ENCODE measurements at regions not wholly inside any gene's neighbourhood (a gene's known extent, or its start where the extent isn't known, plus 50 kb on each side); places are given as distances from the start of the nearest gene placed in this dataset.

DNA sequence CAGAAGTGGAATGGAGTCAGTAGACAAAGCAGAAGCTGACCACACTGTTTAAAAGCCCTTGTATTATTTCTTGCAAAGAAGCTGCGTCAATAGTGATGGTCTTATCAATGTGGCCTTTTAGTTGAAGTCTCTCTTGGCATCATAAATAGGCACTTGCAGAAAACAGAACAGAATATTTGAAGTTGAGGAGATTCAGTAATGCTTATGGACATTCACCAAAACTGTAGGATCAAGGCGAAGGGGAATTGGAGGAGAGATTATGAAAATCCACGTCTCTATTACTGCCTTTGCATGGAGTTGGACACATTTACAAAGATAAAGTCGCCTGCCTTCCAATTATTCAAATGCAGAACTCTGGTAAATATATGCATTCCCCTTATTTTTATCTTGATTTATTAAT lies 1482.8 kb downstream of the EFNB2 start:
- no peaks in the 10 kb centered on the region for H3K4me1 Mint-ChIP-seq
- no peaks in the 10 kb centered on the region for H3K9me3 ChIP-seq (ENCODE audit: control insufficient read depth in 2 of 2, low read length in 2 of 2)
- no peaks in the 10 kb centered on the region for H3K36me3 Mint-ChIP-seq
- no peak for DNase-seq
- H3K4me3 Mint-ChIP-seq, result no peak overlapping the region
- no peaks in the 10 kb centered on the region for H3K36me3 ChIP-seq (ENCODE audit: control insufficient read depth, insufficient read depth, low read length)
- no peak overlapping the region for H3K4me3 ChIP-seq (ENCODE audit: low read depth, low read length)
- H3K27me3 ChIP-seq (ENCODE audit: control insufficient read depth, insufficient read depth, low read length), result no peaks in the 10 kb centered on the region
- peaks cover 0 to 2% (median 0%) of the 10 kb centered on the region in 7 donors for H3K9me3 Mint-ChIP-seq
- no peak overlapping the region for H3K27ac ChIP-seq (ENCODE audit: insufficient read depth, low read length, poor library complexity, severe bottlenecking)
- H3K27ac Mint-ChIP-seq, result no peak overlapping the region
- no peak for ATAC-seq (ENCODE audit: low read depth in 2 of 2)
- H3K4me1 ChIP-seq (ENCODE audit: control insufficient read depth, insufficient read depth, low read length, poor library complexity, severe bottlenecking), result no peaks in the 10 kb centered on the region
- H3K27me3 Mint-ChIP-seq, result no peaks in the 10 kb centered on the region

DNA sequence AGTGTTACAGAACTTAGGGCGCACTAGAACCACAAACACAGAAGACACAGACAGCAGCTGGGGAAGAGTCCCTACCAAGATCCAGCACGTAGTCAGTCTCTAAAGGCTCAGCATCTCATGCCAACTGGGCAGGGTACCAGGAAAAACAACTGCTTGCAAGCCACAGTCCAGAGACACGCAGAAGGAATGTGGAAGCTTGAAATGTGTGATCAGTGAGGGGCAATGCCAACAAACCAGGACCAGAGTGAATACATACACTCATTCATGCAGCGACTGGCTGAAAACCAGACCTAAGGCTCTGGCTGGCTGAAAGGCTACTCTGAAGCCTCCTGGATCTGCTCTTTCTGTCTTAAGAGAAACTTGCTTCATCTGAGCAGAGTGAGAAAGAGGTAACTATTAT lies 1484.8 kb downstream of the EFNB2 start:
- DNase-seq (no peak), ATAC-seq (ENCODE audit: low read depth in 2 of 2) (no peak)
- Mint-ChIP-seq H3K27me3 (no peaks in the 10 kb centered on the region), H3K9me3 (peaks cover 0 to 8% (median 0%) of the 10 kb centered on the region in 7 donors), H3K4me1 (no peaks in the 10 kb centered on the region), H3K27ac (no peak overlapping the region), H3K36me3 (no peaks in the 10 kb centered on the region), H3K4me3 (no peak overlapping the region)
- no peak overlapping the region for H3K4me3 ChIP-seq (ENCODE audit: low read depth, low read length)
- H3K27me3 ChIP-seq (ENCODE audit: control insufficient read depth, insufficient read depth, low read length), result no peaks in the 10 kb centered on the region
- H3K9me3 ChIP-seq (ENCODE audit: control insufficient read depth in 2 of 2, low read length in 2 of 2), result no peaks in the 10 kb centered on the region
- no peak overlapping the region for H3K27ac ChIP-seq (ENCODE audit: insufficient read depth, low read length, poor library complexity, severe bottlenecking)
- no peaks in the 10 kb centered on the region for H3K36me3 ChIP-seq (ENCODE audit: control insufficient read depth, insufficient read depth, low read length)
- H3K4me1 ChIP-seq (ENCODE audit: control insufficient read depth, insufficient read depth, low read length, poor library complexity, severe bottlenecking), result no peaks in the 10 kb centered on the region

DNA sequence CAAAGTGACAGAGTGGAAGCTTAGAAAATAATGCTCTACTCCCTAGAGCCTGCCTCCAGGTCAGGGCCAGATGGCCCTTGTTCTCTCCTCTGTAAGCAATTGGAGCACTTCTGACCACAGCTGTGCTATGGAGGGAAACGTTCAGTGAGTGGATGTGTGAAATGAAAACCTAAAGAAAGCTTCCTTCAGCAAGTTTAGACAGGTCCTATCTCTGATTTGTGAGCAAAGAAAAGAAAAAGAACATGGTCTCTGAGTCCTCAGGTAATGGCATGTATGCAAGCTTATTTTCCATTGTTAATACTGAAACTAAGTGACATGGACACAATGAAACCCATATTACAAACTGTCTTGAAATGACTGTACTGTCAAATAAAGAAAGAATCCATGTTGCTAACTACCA lies 1486.8 kb downstream of the EFNB2 start:
- Mint-ChIP-seq H3K27ac (no peak overlapping the region), H3K4me3 (no peak overlapping the region), H3K4me1 (no peaks in the 10 kb centered on the region), H3K36me3 (no peaks in the 10 kb centered on the region), H3K9me3 (peaks cover 0 to 9% (median 2%) of the 10 kb centered on the region in 7 donors), H3K27me3 (no peaks in the 10 kb centered on the region)
- Histone ChIP-seq H3K4me1 (ENCODE audit: control insufficient read depth, insufficient read depth, low read length, poor library complexity, severe bottlenecking) (no peaks in the 10 kb centered on the region), H3K9me3 (ENCODE audit: control insufficient read depth in 2 of 2, low read length in 2 of 2) (no peaks in the 10 kb centered on the region), H3K36me3 (ENCODE audit: control insufficient read depth, insufficient read depth, low read length) (no peaks in the 10 kb centered on the region), H3K27ac (ENCODE audit: insufficient read depth, low read length, poor library complexity, severe bottlenecking) (no peak overlapping the region), H3K4me3 (ENCODE audit: low read depth, low read length) (no peak overlapping the region), H3K27me3 (ENCODE audit: control insufficient read depth, insufficient read depth, low read length) (no peaks in the 10 kb centered on the region)
- DNase-seq (no peak), ATAC-seq (ENCODE audit: low read depth in 2 of 2) (no peak)

DNA sequence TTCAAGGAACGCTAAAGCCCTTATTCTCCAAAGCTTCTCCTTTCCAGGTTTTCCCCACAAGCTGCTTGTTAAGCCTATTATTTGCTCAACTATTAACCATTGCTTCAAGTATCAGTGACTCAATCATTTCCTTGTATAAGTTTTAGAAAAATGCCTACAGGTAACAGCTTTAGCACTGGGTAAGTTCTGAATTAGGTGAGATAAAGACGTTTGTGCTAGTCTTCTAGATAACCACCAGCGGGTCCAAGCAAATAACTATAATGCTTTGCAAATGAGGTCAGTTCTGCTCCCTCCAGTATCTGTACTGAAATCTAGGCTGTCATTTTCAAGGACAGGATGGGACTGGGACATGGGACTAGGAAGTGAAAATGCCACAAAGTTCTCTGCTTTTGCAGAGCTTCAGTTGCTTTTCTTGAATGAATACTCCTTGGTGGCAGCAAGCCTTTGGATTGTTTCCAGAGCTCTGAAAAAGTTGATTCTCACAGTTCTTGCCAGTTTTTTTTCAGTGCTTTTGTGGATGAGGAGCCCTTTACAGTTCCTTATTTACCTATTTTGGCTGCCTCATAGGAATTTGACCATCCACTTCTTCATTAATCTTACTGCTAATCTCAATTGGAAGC lies 1487.7 kb downstream of the EFNB2 start:
- Mint-ChIP-seq H3K4me3 (no peak overlapping the region), H3K27me3 (no peaks in the 10 kb centered on the region), H3K9me3 (peaks cover 0 to 11% (median 5%) of the 10 kb centered on the region in 7 donors), H3K4me1 (no peaks in the 10 kb centered on the region), H3K36me3 (no peaks in the 10 kb centered on the region), H3K27ac (no peak overlapping the region)
- Histone ChIP-seq H3K27ac (ENCODE audit: insufficient read depth, low read length, poor library complexity, severe bottlenecking) (no peak overlapping the region), H3K4me1 (ENCODE audit: control insufficient read depth, insufficient read depth, low read length, poor library complexity, severe bottlenecking) (no peaks in the 10 kb centered on the region), H3K9me3 (ENCODE audit: control insufficient read depth in 2 of 2, low read length in 2 of 2) (no peaks in the 10 kb centered on the region), H3K27me3 (ENCODE audit: control insufficient read depth, insufficient read depth, low read length) (no peaks in the 10 kb centered on the region), H3K36me3 (ENCODE audit: control insufficient read depth, insufficient read depth, low read length) (no peaks in the 10 kb centered on the region), H3K4me3 (ENCODE audit: low read depth, low read length) (no peak overlapping the region)
- no peak for ATAC-seq (ENCODE audit: low read depth in 2 of 2)
- DNase-seq, result no peak

DNA sequence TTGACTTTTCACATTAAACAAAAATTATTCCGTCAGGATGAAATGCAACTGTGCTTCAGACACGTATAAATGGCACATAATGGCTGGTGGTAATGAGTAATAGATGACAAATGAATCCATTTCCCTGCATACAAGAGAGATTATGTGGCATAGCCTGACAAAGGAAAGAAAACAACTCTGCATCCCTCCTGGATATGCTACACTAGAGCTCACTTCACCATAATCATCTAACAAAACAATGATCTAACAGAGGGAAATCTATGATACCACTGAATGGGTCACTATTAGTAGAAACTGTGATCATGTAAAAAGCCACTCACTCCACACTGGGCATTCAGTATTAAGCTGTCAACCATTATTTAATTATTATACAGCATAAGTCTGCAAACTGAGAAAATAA lies 1498.4 kb downstream of the EFNB2 start:
- H3K36me3 Mint-ChIP-seq, result no peaks in the 10 kb centered on the region

DNA sequence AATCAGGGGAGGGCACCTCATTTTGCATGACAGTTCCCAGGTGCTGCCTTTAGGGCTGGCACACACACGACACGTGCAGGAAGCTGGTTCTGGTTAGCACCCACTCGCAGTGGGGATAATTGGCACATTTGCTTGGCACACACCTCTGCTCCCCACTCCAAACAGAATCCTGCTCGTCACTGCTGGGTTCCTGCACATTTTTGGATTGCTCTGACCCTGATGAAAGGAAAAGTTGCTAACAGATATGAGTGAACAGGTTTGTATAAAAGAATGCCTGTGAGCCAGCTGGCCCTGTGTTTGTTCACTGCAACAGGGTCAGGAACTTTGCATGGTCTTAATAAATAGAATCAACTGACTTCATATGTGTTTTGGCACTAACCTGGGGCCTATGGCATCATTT lies 1500.4 kb downstream of the EFNB2 start:
- Histone ChIP-seq H3K4me1 (ENCODE audit: control insufficient read depth, insufficient read depth, low read length, poor library complexity, severe bottlenecking) (no peaks in the 10 kb centered on the region), H3K36me3 (ENCODE audit: control insufficient read depth, insufficient read depth, low read length) (no peaks in the 10 kb centered on the region), H3K27me3 (ENCODE audit: control insufficient read depth, insufficient read depth, low read length) (no peaks in the 10 kb centered on the region), H3K9me3 (ENCODE audit: control insufficient read depth in 2 of 2, low read length in 2 of 2) (no peaks in the 10 kb centered on the region), H3K27ac (ENCODE audit: insufficient read depth, low read length, poor library complexity, severe bottlenecking) (no peak overlapping the region), H3K4me3 (ENCODE audit: low read depth, low read length) (no peak overlapping the region)
- H3K27ac Mint-ChIP-seq, result no peak overlapping the region
- H3K27me3 Mint-ChIP-seq, result no peaks in the 10 kb centered on the region
- no peaks in the 10 kb centered on the region for H3K4me1 Mint-ChIP-seq
- DNase-seq (no peak), ATAC-seq (ENCODE audit: low read depth in 2 of 2) (no peak)
- no peak overlapping the region for H3K4me3 Mint-ChIP-seq
- peaks cover 0 to 2% (median 0%) of the 10 kb centered on the region in 7 donors for H3K9me3 Mint-ChIP-seq
- H3K36me3 Mint-ChIP-seq, result no peaks in the 10 kb centered on the region

More for the DNA sequence above, 1498.4 kb downstream of the EFNB2 start:
- Mint-ChIP-seq H3K27ac (no peak overlapping the region), H3K4me1 (no peaks in the 10 kb centered on the region), H3K27me3 (no peaks in the 10 kb centered on the region), H3K4me3 (no peak overlapping the region), H3K9me3 (peaks cover 0 to 5% (median 0%) of the 10 kb centered on the region in 7 donors)
- ATAC-seq (ENCODE audit: low read depth in 2 of 2) (no peak), DNase-seq (no peak)
- Histone ChIP-seq H3K9me3 (ENCODE audit: control insufficient read depth in 2 of 2, low read length in 2 of 2) (no peaks in the 10 kb centered on the region), H3K4me1 (ENCODE audit: control insufficient read depth, insufficient read depth, low read length, poor library complexity, severe bottlenecking) (no peaks in the 10 kb centered on the region), H3K27me3 (ENCODE audit: control insufficient read depth, insufficient read depth, low read length) (no peaks in the 10 kb centered on the region), H3K4me3 (ENCODE audit: low read depth, low read length) (no peak overlapping the region), H3K36me3 (ENCODE audit: control insufficient read depth, insufficient read depth, low read length) (no peaks in the 10 kb centered on the region), H3K27ac (ENCODE audit: insufficient read depth, low read length, poor library complexity, severe bottlenecking) (no peak overlapping the region)

DNA sequence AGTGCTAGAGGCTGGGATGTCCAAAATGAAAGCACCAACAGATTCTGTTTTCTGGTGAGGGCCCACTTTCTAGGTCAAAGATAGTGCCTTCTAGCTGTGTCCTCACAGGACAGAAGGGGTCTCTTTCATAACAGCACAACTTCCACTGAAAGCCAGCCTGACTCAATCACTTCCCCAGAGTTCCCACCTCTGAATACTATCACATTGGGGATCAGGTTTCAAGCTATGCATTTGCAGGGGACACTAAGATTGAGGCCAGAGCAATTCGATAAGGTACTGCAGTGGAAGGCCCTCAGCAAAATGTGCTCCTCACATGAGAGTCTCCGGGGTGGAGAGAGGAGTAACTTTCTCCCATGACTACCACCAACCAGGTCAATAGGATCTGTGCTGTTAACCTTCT lies 1501.5 kb downstream of the EFNB2 start:
- no peaks in the 10 kb centered on the region for H3K27me3 ChIP-seq (ENCODE audit: control insufficient read depth, insufficient read depth, low read length)
- no peaks in the 10 kb centered on the region for H3K27me3 Mint-ChIP-seq
- H3K4me3 Mint-ChIP-seq, result no peak overlapping the region
- H3K4me1 ChIP-seq (ENCODE audit: control insufficient read depth, insufficient read depth, low read length, poor library complexity, severe bottlenecking), result no peaks in the 10 kb centered on the region
- H3K4me3 ChIP-seq (ENCODE audit: low read depth, low read length), result no peak overlapping the region
- no peaks in the 10 kb centered on the region for H3K9me3 ChIP-seq (ENCODE audit: control insufficient read depth in 2 of 2, low read length in 2 of 2)
- no peak overlapping the region for H3K27ac Mint-ChIP-seq
- no peaks in the 10 kb centered on the region for H3K36me3 ChIP-seq (ENCODE audit: control insufficient read depth, insufficient read depth, low read length)
- no peaks in the 10 kb centered on the region for H3K36me3 Mint-ChIP-seq
- DNase-seq (no peak), ATAC-seq (ENCODE audit: low read depth in 2 of 2) (no peak)
- no peak overlapping the region for H3K27ac ChIP-seq (ENCODE audit: insufficient read depth, low read length, poor library complexity, severe bottlenecking)
- peaks cover 0 to 6% (median 0%) of the 10 kb centered on the region in 7 donors for H3K9me3 Mint-ChIP-seq
- no peaks in the 10 kb centered on the region for H3K4me1 Mint-ChIP-seq

DNA sequence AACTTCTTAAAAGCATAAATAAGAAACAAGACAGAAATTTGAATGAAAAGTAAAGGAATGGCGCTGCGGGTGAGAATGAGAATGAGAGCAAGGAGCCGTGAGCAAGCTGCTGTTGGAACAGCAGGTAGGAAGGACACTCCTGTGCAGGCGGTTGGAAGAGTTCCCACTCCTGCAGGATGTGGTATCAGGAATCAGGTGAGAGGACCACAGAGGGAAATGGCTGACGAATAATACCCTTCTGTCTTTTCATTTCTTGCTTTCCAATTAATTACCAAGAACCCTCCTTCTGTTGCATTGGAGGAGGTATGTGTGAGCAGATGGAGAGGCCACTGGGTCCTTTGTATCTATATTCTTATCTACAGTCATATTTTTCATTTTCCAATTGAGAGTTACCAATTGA lies 1504.2 kb downstream of the EFNB2 start:
- no peaks in the 10 kb centered on the region for H3K4me1 Mint-ChIP-seq
- DNase-seq, result no peak
- Histone ChIP-seq H3K36me3 (ENCODE audit: control insufficient read depth, insufficient read depth, low read length) (no peaks in the 10 kb centered on the region), H3K27me3 (ENCODE audit: control insufficient read depth, insufficient read depth, low read length) (no peaks in the 10 kb centered on the region), H3K4me1 (ENCODE audit: control insufficient read depth, insufficient read depth, low read length, poor library complexity, severe bottlenecking) (no peaks in the 10 kb centered on the region), H3K4me3 (ENCODE audit: low read depth, low read length) (no peak overlapping the region), H3K9me3 (ENCODE audit: control insufficient read depth in 2 of 2, low read length in 2 of 2) (no peaks in the 10 kb centered on the region), H3K27ac (ENCODE audit: insufficient read depth, low read length, poor library complexity, severe bottlenecking) (no peak overlapping the region)
- H3K36me3 Mint-ChIP-seq, result no peaks in the 10 kb centered on the region
- H3K9me3 Mint-ChIP-seq, result peaks cover 0 to 10% (median 0%) of the 10 kb centered on the region in 7 donors
- no peaks in the 10 kb centered on the region for H3K27me3 Mint-ChIP-seq
- H3K4me3 Mint-ChIP-seq, result no peak overlapping the region
- ATAC-seq (ENCODE audit: low read depth in 2 of 2), result no peak
- H3K27ac Mint-ChIP-seq, result no peak overlapping the region

All from CD4-positive, CD25-positive, alpha-beta regulatory T cell (primary cell).